GM21576 (cell line): ENCODE measurements at regions not wholly inside any gene's neighbourhood (a gene's known extent, or its start where the extent isn't known, plus 50 kb on each side); places are given as distances from the start of the nearest gene placed in this dataset.
"Not testable (repeated sequence)": the region's sequence is repeated elsewhere in the genome, so short reads cannot be mapped to it uniquely, and the experiment has no call there.

Experiments used
- ATAC-seq: cut with Tn5 transposase; IDR thresholded peaks from one replicate; pipeline ENCODE4 v1.9.1; 2021; ENCODE audit warnings: mild to moderate bottlenecking, moderate library complexity; ENCODE audit not compliant: unreplicated experiment

DNA sequence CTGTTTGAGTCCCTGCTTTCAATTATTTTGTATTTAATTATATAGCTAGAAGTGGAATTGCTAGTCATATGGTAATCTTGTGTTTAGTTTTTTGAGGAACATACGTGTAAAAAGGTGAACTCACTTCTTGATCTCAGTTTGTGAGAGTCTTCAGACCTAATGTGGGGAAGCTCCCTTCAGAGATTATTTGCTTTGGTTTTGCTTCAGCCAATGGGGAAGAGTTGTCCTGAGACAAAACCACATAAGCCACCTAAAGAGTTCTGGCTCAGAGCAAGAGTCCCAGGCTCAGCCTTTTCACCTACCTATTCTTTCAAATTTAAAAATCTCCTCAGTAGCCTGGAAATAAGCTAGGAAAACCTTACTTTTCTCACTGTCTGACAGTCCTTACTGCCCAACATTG is 138.4 kb downstream of the UCK2 start:
- ATAC-seq = no peak

DNA sequence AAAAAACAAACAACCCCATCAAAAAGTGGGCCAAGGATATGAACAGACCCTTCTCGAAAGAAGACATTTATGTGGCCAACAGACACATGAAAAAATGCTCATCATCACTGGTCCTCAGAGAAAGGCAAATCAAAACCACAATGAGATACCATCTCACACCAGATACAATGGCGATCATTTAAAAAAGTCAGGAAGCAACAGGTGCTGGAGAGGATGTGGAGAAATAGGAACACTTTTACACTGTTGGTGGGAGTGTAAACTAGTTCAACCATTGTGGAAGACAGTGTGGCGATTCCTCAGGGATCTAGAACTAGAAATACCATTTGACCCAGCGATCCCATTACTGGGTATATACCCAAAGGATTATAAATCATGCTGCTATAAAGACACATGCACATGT is 142.0 kb downstream of the UCK2 start:
- ATAC-seq = not testable (repeated sequence)

DNA sequence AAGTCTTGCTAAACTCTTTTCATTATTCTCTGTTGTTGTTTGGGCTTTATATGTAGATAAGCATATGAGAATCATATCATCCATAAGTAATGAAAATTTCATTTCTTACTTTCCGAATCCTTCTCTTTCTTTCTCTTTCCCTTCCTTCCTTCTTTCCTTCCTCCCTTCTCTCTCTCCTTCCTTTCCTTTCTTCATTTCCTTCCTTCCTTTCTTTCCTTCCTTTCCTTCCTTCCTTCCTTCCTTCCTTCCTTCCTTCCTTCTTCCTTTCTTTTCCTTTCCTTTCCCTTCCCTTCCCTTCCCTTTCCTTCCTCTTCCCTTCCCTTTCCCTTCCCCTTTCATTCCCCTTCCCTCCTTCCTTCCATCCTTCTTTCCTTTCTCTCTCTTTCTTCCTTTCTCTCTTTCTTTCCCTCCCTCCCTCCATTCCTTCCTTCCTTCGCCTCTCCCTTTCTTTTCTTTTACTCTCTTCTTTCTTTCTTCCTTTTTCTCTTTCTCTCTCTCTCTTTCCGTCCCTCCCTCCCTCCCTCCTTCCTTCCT is 147.3 kb downstream of the UCK2 start:
- ATAC-seq = no peak

DNA sequence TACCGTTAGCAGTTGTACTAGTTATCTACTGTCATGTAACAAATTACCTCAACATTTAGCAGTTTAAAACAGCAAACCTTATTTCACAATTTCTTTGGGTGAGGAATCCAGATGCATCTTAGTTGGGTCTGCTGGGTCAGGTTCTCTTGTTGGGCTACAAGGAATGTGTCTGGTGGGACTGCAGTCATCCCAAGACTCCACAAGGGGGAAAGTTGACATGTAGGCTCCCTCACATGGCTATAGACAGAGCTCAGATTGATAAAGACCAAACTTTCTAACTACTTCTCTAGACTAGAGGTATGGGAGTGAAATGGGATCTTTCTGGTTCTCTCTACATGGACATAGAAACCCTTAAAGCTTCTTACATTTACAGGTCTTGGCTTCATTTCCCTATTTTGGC is 160.9 kb downstream of the UCK2 start:
- ATAC-seq = no peak

DNA sequence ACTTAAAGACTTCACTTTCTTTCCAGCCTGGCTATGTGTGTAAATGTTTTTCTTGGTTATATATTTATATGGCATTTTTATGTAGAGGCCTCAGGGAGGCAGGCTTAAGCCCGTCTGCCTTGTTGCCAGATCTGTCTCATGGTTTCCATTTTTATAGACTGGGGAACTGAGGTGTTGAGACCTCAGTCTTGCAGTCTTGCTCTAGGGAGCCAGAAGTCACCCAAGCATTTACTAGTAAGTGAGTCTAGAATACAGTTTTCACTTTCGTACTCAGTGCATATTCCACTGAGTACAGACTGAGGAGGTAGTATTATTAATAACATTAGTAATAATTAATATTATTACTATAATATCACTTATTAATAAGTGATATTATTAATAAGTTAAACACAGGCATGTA is 161.4 kb downstream of the UCK2 start:
- peak; percentile 47 for ATAC-seq

DNA sequence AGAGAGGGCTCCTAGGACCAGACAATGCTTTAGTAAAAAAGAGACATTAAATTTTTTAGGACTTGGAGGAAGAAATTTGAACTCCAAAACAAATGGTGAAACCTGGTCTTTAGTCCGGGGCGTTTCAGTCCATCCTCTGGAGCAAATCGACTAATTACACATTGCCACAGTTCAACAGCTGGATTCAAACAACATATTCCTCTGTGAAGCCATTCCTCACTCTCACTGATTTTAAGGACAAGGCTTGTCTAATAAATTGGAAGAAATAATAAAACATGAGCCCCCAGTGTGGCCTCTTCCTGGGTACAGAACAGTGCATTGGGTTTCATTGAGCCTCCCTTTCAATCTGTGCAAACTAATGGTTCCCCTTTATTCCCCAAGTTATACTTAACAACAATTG is 165.1 kb downstream of the UCK2 start:
- ATAC-seq = no peak

DNA sequence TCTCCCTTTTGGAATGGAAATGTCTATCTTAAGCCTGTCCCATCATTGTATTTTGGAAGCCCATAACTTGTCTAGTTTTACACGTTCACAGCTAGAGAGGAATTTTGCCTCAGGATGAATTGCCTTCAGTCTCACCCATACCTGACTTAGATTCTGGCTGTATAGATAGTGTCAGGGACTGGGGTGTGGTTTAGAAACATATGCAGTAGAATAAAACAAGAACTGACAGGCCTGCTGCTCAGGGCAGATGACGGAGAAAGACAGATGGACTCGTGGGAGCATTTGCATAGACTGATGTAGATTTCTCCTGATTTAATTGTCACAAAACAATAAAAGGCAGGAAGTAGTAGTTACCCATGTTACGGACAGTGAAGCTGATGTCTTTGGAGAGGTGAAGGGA is 166.7 kb downstream of the UCK2 start:
- no peak for ATAC-seq

DNA sequence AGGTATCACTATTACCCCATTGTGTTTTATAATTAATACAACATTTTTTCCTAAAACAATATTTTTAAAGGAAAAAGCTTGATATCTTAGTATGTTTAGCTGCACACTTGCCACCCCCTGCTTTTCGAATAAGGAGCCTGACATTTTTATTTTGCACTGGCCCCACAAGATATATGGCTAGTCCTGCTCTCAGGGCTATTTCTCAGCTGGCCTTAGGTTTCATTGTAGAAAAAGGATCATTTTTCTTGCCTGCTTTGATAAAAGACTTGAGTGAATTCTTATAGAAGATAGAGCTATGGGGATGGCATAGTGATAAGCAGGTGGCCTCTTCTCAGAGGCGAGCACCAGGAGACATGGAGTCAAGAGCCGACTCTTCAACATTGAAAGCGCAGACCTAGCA is 167.0 kb downstream of the FAM78B start:
- ATAC-seq = no peak

DNA sequence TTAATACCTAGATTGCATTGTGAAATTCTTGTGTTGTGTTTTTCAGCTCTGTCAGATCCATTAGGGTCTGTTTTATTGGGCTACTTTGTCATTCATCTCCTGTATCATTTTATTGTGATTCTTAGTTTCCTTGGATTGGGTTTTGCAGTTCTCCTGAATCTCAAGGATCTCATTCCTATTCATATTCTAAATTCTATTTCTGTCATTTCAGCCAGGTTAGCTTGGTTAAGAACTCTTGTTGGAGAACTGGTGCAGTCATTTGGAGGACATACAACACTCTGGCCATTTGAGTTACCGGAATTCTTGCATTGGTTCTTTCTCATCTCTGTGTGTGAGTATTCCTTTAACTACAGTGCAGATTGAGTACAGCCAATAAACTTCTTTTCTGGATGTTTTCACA is 159.6 kb downstream of the FAM78B start:
- no peak for ATAC-seq

DNA sequence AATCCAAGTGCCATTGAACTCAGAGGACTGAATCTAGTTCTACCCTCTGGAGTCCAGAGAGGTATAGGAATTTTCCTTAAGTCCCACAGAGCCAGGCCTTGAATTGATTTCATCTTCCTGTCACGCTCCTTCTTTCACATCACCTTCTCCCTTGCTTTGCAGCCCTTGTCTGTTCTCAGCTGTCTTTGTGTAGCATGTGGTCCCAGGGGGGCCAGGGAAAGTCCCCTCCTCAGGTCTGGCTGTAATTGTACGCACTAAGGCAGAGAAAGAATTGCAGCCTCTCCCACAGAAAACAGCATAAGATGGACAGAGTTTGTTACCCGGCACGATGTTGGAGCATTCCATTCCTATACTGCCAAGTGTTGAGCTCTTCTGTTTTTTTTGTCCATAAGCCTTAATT is 153.6 kb downstream of the FAM78B start:
- no peak for ATAC-seq

DNA sequence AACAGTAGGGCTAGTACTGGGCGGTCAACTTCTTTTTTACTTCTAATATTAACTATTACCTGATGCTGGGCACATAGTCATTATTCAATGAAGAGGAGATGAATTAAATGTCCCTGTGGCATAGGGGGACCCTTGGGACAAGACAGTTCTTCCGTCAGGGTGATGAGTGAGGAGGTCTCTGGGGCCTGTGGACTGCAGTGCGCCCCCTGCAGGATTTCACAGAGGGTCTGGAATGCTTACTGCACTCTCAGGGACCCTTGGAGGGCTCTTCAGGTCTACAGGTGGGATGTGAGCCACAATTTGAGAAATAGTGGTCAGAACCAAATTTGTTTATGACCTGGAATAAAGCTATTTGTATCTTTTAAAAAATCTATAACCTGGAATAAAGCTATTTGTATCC is 149.4 kb downstream of the FAM78B start:
- ATAC-seq = no peak
